BLaER1 treated with 17β-estradiol and CSF1 and Interleukin-3, amounts not matched to agents 10 nM and 100 nM (cell line): ENCODE measurements at regions not wholly inside any gene's neighbourhood (a gene's known extent, or its start where the extent isn't known, plus 50 kb on each side); places are given as distances from the start of the nearest gene placed in this dataset.

Source experiments
- H3K27ac ChIP-seq, 11 experiments: shearing (Covaris generic); formaldehyde crosslinking; 2 replicates each; pipeline ENCODE4 v1.8.1; 2022
- H3K27me3 ChIP-seq, 11 experiments: shearing (Covaris generic); formaldehyde crosslinking; 2 replicates each; pipeline ENCODE4 v1.8.1; 2022
- H3K36me3 ChIP-seq, 11 experiments: shearing (Covaris generic); formaldehyde crosslinking; 2 replicates each; pipeline ENCODE4 v1.8.1; 2022
- H3K4me1 ChIP-seq, 10 experiments: shearing (Covaris generic); formaldehyde crosslinking; 2 replicates each; pipeline ENCODE4 v1.8.1; 2022
- H3K4me2 ChIP-seq, 11 experiments: shearing (Covaris generic); formaldehyde crosslinking; 2 replicates each; pipeline ENCODE4 v1.8.1; 2022
- H3K4me3 ChIP-seq, 10 experiments: shearing (Covaris generic); formaldehyde crosslinking; 2 replicates each; pipeline ENCODE4 v1.8.1; 2022
- H3K9ac ChIP-seq, 11 experiments: shearing (Covaris generic); formaldehyde crosslinking; 2 replicates each; pipeline ENCODE4 v1.8.1; 2022
- H3K9me3 ChIP-seq, 11 experiments: shearing (Covaris generic); formaldehyde crosslinking; replicated peaks in 1 of 11; 2 replicates each; pipeline ENCODE4 v1.8.1; 2022
- H4K20me1 ChIP-seq, 11 experiments: shearing (Covaris generic); formaldehyde crosslinking; 2 replicates each; pipeline ENCODE4 v1.8.1; 2022
- Cebpa-rat ChIP-seq, 11 experiments: shearing (Covaris generic); IDR thresholded peaks; 2 replicates each; pipeline ENCODE4 v1.8.1; 2022

DNA sequence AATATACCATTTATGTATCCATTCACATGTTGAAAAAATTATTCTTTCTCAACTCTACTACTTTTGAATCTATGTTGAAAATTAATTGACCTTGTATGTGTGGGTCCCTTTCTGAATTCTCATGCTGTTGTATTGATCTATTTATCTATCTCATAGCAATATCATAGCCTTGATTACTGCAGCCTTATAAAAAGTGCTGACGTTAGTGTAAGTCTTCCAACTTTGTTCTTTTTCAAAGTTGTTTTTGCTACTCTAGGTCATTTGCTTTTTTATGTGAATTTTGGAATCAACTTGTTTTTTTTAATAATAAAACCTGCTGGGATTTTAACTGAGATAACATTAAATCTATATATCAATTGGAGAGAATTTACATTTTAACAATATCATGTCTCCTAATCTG, 52.2 kb upstream of the PAX3 start:
- TF ChIP-seq Cebpa-rat (IDR thresholded peaks at IDR 0.05) = no peak
- 0 out of 22 replicates have a peak, but pooled peaks cover 0 to 3% (median 0%) of the 10 kb centered on the region in 11 experiments for H3K36me3 ChIP-seq
- no peak overlapping the region for H3K9ac ChIP-seq
- H3K9me3 ChIP-seq = peaks cover 6 to 39% (median 25%) of the 10 kb centered on the region in 11 experiments
- no peaks in the 10 kb centered on the region for H3K27me3 ChIP-seq
- H3K4me2 ChIP-seq = no peak overlapping the region
- H3K4me1 ChIP-seq = peaks cover 0 to 11% (median 4%) of the 10 kb centered on the region in 10 experiments; a peak in 10 of 20 replicates
- no peak overlapping the region for H3K27ac ChIP-seq
- H3K4me3 ChIP-seq = no peak overlapping the region
- no peaks in the 10 kb centered on the region for H4K20me1 ChIP-seq

DNA sequence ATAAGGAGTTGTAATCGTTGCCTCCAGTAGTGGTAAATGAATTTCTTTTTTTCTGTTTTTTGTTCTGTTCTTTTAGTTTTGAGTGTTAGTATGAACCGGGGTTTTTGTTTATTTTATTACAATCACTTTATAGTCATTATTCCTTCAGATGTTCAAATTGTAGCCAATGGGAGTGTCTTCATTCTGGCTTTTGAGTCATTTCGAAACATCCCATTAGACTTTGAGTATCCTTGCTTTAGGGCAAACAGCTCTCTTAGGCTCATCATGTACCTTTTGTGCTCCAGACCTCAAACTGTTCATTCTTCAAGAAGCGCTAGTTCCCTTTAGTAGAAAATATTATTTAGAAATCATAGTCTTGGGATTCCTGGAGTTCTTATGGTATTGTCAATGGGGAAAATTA, 54.2 kb upstream of the PAX3 start:
- Histone ChIP-seq H3K36me3 (0 out of 22 replicates have a peak, but pooled peaks cover 0 to 3% (median 0%) of the 10 kb centered on the region in 11 experiments), H3K9ac (no peak overlapping the region), H3K9me3 (peaks cover 6 to 44% (median 25%) of the 10 kb centered on the region in 11 experiments), H3K4me2 (no peak overlapping the region), H3K27ac (peak overlapping the region in 2 of 11 experiments; percentile 14 to 25; a peak in 1 of 22 replicates), H3K4me3 (no peak overlapping the region), H3K27me3 (no peaks in the 10 kb centered on the region), H4K20me1 (no peaks in the 10 kb centered on the region), H3K4me1 (peaks cover 0 to 28% (median 13%) of the 10 kb centered on the region in 10 experiments; a peak in 15 of 20 replicates)
- no peak for TF ChIP-seq Cebpa-rat (IDR thresholded peaks at IDR 0.05)

DNA sequence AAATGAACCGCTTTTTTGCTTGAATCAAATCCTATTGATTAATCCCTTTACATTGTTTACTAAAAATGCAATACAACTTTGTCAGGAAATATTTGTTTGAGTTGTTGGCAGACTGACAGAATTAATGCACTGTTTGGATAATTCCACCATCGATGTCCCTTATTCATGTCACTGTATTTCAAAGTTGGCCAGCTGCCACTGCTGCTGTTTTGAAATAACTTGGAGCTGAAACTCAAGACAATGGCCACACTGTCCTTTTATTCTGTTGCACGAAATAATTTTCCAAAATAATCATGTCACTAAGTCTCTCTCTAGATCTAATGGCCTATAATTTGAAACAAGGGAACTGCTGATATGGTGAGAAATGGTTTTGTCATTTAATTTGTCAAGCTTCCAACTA, 55.2 kb upstream of the PAX3 start:
- no peak overlapping the region; a peak in 1 of 22 replicates for H3K4me2 ChIP-seq
- H3K4me1 ChIP-seq = peaks cover 6 to 38% (median 22%) of the 10 kb centered on the region in 10 experiments
- H4K20me1 ChIP-seq = no peaks in the 10 kb centered on the region
- peaks cover 6 to 44% (median 25%) of the 10 kb centered on the region in 11 experiments for H3K9me3 ChIP-seq
- no peak overlapping the region for H3K4me3 ChIP-seq
- H3K27ac ChIP-seq = peak overlapping the region in 4 of 11 experiments; percentile 14 to 96 (median 44); a peak in 4 of 22 replicates
- no peak overlapping the region for H3K9ac ChIP-seq
- TF ChIP-seq Cebpa-rat (IDR thresholded peaks at IDR 0.05) = no peak
- no peaks in the 10 kb centered on the region for H3K27me3 ChIP-seq
- H3K36me3 ChIP-seq = 0 out of 22 replicates have a peak, but pooled peaks cover 0 to 3% (median 0%) of the 10 kb centered on the region in 11 experiments

DNA sequence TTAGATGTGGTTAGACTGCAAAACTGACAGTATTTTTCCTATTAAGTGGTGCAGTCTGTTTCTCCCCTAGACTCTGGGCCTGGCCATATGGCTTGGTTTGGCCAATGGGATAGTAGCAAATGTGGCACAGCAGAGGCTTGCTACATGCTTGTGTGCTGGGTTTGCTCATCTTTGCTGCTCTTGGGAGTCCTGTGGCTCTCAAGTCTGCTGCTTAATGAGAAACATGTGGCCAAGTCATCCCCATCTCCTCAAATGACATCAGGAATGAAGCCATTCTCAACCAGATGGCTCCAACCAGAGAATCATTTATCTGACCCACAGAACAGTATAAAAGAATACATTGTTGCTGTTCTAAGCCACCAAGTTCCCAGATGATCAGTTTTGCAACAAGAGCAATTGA, 57.1 kb upstream of the PAX3 start:
- Histone ChIP-seq H3K9ac (0 out of 22 replicates have a peak overlapping the region, but pooled peaks of 1 of the 11 experiments have one; percentile 6), H3K4me1 (peaks cover 25 to 57% (median 41%) of the 10 kb centered on the region in 10 experiments), H4K20me1 (no peaks in the 10 kb centered on the region), H3K27ac (peak overlapping the region in 8 of 11 experiments; percentile 32 to 96 (median 91); a peak in 15 of 22 replicates), H3K27me3 (no peaks in the 10 kb centered on the region), H3K4me2 (peak overlapping the region in 6 of 11 experiments; percentile 7 to 47 (median 28); a peak in 9 of 22 replicates), H3K4me3 (no peak overlapping the region), H3K36me3 (peaks cover 0 to 7% (median 0%) of the 10 kb centered on the region in 11 experiments; a peak in 1 of 22 replicates), H3K9me3 (peaks cover 6 to 43% (median 18%) of the 10 kb centered on the region in 11 experiments)
- no peak; a peak in 1 of 22 replicates for TF ChIP-seq Cebpa-rat (IDR thresholded peaks at IDR 0.05)

DNA sequence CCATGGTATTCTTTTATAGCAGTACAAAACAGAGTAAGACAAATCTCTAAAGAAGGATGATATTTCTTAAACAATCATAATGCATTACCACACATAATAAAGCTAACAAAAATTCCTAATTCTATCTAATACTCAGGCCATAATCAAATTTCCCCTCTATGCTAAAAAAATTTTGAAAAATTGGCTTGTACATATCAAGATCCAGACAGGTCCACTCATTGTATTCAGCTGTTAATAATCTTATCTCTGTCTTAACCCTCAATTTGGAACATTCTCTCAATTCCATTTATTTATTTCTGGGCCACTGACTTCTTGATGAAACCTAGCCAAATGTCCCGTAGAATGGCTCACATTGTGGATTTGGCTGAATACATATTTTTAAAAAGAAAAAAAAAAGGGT, 59.1 kb upstream of the PAX3 start:
- Histone ChIP-seq H3K4me3 (no peak overlapping the region), H3K4me2 (peak overlapping the region in 8 of 11 experiments; percentile 56 to 82 (median 74); a peak in 12 of 22 replicates), H3K9me3 (peaks cover 0 to 46% (median 4%) of the 10 kb centered on the region in 11 experiments; a peak in 12 of 22 replicates), H3K36me3 (peaks cover 0 to 7% (median 0%) of the 10 kb centered on the region in 11 experiments; a peak in 4 of 22 replicates), H3K4me1 (peaks cover 27 to 78% (median 52%) of the 10 kb centered on the region in 10 experiments), H3K27ac (peak overlapping the region in 9 of 11 experiments; percentile 76 to 97 (median 95); a peak in 18 of 22 replicates), H3K27me3 (no peaks in the 10 kb centered on the region), H4K20me1 (no peaks in the 10 kb centered on the region), H3K9ac (peak overlapping the region in 4 of 11 experiments; percentile 16 to 82 (median 78); a peak in 5 of 22 replicates)
- no peak for TF ChIP-seq Cebpa-rat (IDR thresholded peaks at IDR 0.05)

DNA sequence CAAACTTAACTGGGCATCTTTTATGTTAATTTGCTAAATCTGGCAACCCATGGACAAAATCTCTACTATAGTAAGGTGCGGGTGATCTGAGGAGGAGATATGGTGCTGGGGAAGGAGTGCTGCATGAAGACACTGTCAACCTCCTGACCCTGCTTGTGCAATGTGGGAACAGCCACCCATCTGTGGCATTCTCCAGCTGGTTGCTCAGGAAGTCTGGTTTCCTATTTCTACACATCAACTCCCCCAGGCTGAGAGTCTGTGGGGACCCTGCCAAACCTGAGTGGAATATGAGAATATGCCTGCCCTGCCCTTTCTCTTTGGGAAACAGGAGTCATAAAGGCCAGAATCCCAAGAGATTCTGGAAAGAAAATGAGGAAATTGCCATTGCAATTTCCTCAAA, 60.1 kb upstream of the PAX3 start:
- Histone ChIP-seq H3K36me3 (peaks cover 0 to 9% (median 0%) of the 10 kb centered on the region in 11 experiments; a peak in 4 of 22 replicates), H3K4me2 (peak overlapping the region; percentile 59 to 84 (median 73)), H3K4me1 (peaks cover 27 to 84% (median 57%) of the 10 kb centered on the region in 10 experiments), H3K4me3 (peak overlapping the region in 3 of 10 experiments; percentile 12 to 28 (median 25); a peak in 3 of 20 replicates), H3K9me3 (peaks cover 0 to 56% (median 10%) of the 10 kb centered on the region in 11 experiments; a peak in 12 of 22 replicates), H4K20me1 (no peaks in the 10 kb centered on the region), H3K27ac (peak overlapping the region; percentile 1 to 97 (median 93); a peak in 21 of 22 replicates), H3K27me3 (no peaks in the 10 kb centered on the region), H3K9ac (peak overlapping the region in 10 of 11 experiments; percentile 1 to 82 (median 76); a peak in 19 of 22 replicates)
- peak in 10 of 11 experiments; percentile 73 to 99 (median 97); a peak in 18 of 22 replicates for TF ChIP-seq Cebpa-rat (IDR thresholded peaks at IDR 0.05)

DNA sequence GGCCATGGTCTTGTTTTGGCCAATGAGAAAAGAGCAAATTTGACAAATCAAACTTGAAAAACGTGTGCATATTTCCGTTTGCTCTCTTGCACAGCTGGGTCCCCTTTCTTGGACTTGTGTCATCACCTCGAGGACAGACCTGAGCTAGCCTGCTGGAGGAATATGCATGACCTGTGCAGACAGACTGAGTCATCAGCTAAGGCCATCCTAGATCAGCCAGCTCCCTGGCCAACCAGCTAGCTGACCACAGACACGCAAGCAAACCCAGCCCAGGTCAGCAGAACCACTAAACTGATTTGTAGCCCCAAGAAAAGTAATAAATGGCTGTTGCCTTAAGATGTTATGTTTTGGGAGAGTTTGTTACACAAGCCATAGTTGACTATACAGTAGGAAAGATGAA, 61.3 kb upstream of the PAX3 start:
- peak overlapping the region; percentile 59 to 84 (median 73) for H3K4me2 ChIP-seq
- H3K4me1 ChIP-seq = peaks cover 27 to 93% (median 69%) of the 10 kb centered on the region in 10 experiments
- peaks cover 0 to 50% (median 10%) of the 10 kb centered on the region in 11 experiments; a peak in 12 of 22 replicates for H3K9me3 ChIP-seq
- no peaks in the 10 kb centered on the region for H4K20me1 ChIP-seq
- peaks cover 0 to 9% (median 0%) of the 10 kb centered on the region in 11 experiments; a peak in 4 of 22 replicates for H3K36me3 ChIP-seq
- peak overlapping the region in 9 of 11 experiments; percentile 54 to 82 (median 77); a peak in 17 of 22 replicates for H3K9ac ChIP-seq
- peak overlapping the region in 10 of 11 experiments; percentile 5 to 97 (median 94); a peak in 20 of 22 replicates for H3K27ac ChIP-seq
- no peaks in the 10 kb centered on the region for H3K27me3 ChIP-seq
- no peak for TF ChIP-seq Cebpa-rat (IDR thresholded peaks at IDR 0.05)
- H3K4me3 ChIP-seq = no peak overlapping the region; a peak in 1 of 20 replicates

DNA sequence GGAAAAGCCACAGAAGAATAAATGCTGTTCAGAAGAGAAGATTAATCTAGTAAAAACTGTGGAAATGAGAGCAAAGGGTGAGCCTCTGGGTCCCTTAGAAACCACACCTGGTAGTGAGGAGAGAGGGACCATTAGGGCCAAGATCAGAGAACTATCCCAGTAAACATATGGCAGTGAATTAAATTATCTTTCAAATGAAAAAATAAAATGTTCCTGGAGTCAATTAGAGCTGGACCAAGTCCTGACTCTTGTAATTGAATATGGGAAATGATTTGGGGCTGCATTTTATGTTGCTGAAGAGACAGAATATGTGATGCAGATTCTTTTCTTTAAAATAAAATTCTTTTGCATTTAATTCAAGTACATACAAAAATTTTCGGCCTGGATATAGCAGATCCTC, 62.2 kb upstream of the PAX3 start:
- peaks cover 27 to 96% (median 71%) of the 10 kb centered on the region in 10 experiments for H3K4me1 ChIP-seq
- no peaks in the 10 kb centered on the region for H4K20me1 ChIP-seq
- no peaks in the 10 kb centered on the region for H3K27me3 ChIP-seq
- peak overlapping the region in 9 of 11 experiments; percentile 76 to 97 (median 95); a peak in 18 of 22 replicates for H3K27ac ChIP-seq
- H3K4me3 ChIP-seq = no peak overlapping the region; a peak in 1 of 20 replicates
- TF ChIP-seq Cebpa-rat (IDR thresholded peaks at IDR 0.05) = no peak
- H3K36me3 ChIP-seq = peaks cover 0 to 9% (median 0%) of the 10 kb centered on the region in 11 experiments; a peak in 4 of 22 replicates
- H3K4me2 ChIP-seq = peak overlapping the region in 9 of 11 experiments; percentile 63 to 84 (median 76); a peak in 15 of 22 replicates
- H3K9me3 ChIP-seq = peaks cover 0 to 58% (median 10%) of the 10 kb centered on the region in 11 experiments; a peak in 12 of 22 replicates
- peak overlapping the region in 3 of 11 experiments; percentile 77 to 79 (median 78); a peak in 5 of 22 replicates for H3K9ac ChIP-seq
